Stimulated activated naive CD8-positive, alpha-beta T cell treated with anti-CD3 and anti-CD28 coated beads, Interleukin-15, Interleukin-2, amounts not matched to agents 100 ng/mL and 50 ng/mL, for 24 hours (primary cell): ENCODE measurements at regions not wholly inside any gene's neighbourhood (a gene's known extent, or its start where the extent isn't known, plus 50 kb on each side); places are given as distances from the start of the nearest gene placed in this dataset.
"Not testable (repeated sequence)": the region's sequence is repeated elsewhere in the genome, so short reads cannot be mapped to it uniquely, and the experiment has no call there.

Source experiments
- H3K27ac Mint-ChIP-seq: one replicate; pipeline ENCODE4 v1.8.0; 2021; ENCODE audit warnings: mild to moderate bottlenecking, mixed read lengths
- H3K27me3 Mint-ChIP-seq: one replicate; pipeline ENCODE4 v1.8.0; 2021; ENCODE audit warnings: mixed read lengths
- H3K36me3 Mint-ChIP-seq: one replicate; pipeline ENCODE4 v1.8.0; 2021; ENCODE audit warnings: low read depth, mixed read lengths
- H3K4me1 Mint-ChIP-seq: one replicate; pipeline ENCODE4 v1.8.0; 2021; ENCODE audit warnings: low read depth, mixed read lengths
- H3K4me3 Mint-ChIP-seq: one replicate; pipeline ENCODE4 v1.8.0; 2021; ENCODE audit warnings: mild to moderate bottlenecking, mixed read lengths
- H3K9me3 Mint-ChIP-seq: one replicate; pipeline ENCODE4 v1.8.0; 2021; ENCODE audit warnings: mixed read lengths

GRCh38 chr5:87121304-87122150 is 146.2 kb upstream of the RASA1 start:
- Mint-ChIP-seq H3K27ac (peak overlapping the region; percentile 93), H3K36me3 (no peaks in the 10 kb centered on the region), H3K27me3 (no peaks in the 10 kb centered on the region), H3K4me3 (peak overlapping the region; percentile 67), H3K9me3 (no peaks in the 10 kb centered on the region), H3K4me1 (peaks cover 65% of the 10 kb centered on the region)

- H3K9me3 Mint-ChIP-seq = no peaks in the 10 kb centered on the region
- no peaks in the 10 kb centered on the region for H3K36me3 Mint-ChIP-seq
- H3K4me3 Mint-ChIP-seq = peak overlapping the region; percentile 67
- H3K27me3 Mint-ChIP-seq = no peaks in the 10 kb centered on the region
- H3K27ac Mint-ChIP-seq = peak overlapping the region; percentile 93
- H3K4me1 Mint-ChIP-seq = peaks cover 65% of the 10 kb centered on the region
These were observed 145.3 kb upstream of the RASA1 start for GRCh38 chr5:87122151-87122977.

GRCh38 chr5:87125766-87126165 is 141.9 kb upstream of the RASA1 start:
- Mint-ChIP-seq H3K4me3 (no peak overlapping the region), H3K27ac (no peak overlapping the region), H3K27me3 (no peaks in the 10 kb centered on the region), H3K4me1 (peaks cover 60% of the 10 kb centered on the region), H3K9me3 (no peaks in the 10 kb centered on the region), H3K36me3 (no peaks in the 10 kb centered on the region)

GRCh38 chr5:87126869-87127268 is 140.8 kb upstream of the RASA1 start:
- no peaks in the 10 kb centered on the region for H3K27me3 Mint-ChIP-seq
- H3K4me1 Mint-ChIP-seq = peaks cover 49% of the 10 kb centered on the region
- no peaks in the 10 kb centered on the region for H3K9me3 Mint-ChIP-seq
- H3K27ac Mint-ChIP-seq = no peak overlapping the region
- no peaks in the 10 kb centered on the region for H3K36me3 Mint-ChIP-seq
- no peak overlapping the region for H3K4me3 Mint-ChIP-seq

GRCh38 chr5:87127426-87127825 is 140.3 kb upstream of the RASA1 start:
- no peaks in the 10 kb centered on the region for H3K9me3 Mint-ChIP-seq
- H3K4me1 Mint-ChIP-seq = peaks cover 43% of the 10 kb centered on the region
- no peak overlapping the region for H3K4me3 Mint-ChIP-seq
- H3K36me3 Mint-ChIP-seq = no peaks in the 10 kb centered on the region
- H3K27me3 Mint-ChIP-seq = no peaks in the 10 kb centered on the region
- peak overlapping the region; percentile 2 for H3K27ac Mint-ChIP-seq

- Mint-ChIP-seq H3K4me3 (no peak overlapping the region), H3K27ac (peak overlapping the region; percentile 2), H3K9me3 (no peaks in the 10 kb centered on the region), H3K4me1 (peaks cover 36% of the 10 kb centered on the region), H3K27me3 (no peaks in the 10 kb centered on the region), H3K36me3 (no peaks in the 10 kb centered on the region)
These were observed 139.6 kb upstream of the RASA1 start for GRCh38 chr5:87127956-87128687.

- Mint-ChIP-seq H3K4me1 (peaks cover 28% of the 10 kb centered on the region), H3K36me3 (no peaks in the 10 kb centered on the region), H3K27ac (no peak overlapping the region), H3K9me3 (no peaks in the 10 kb centered on the region), H3K27me3 (no peaks in the 10 kb centered on the region), H3K4me3 (no peak overlapping the region)
These were observed 138.6 kb upstream of the RASA1 start for GRCh38 chr5:87129046-87129445.

- Mint-ChIP-seq H3K4me3 (no peak overlapping the region), H3K4me1 (peaks cover 25% of the 10 kb centered on the region), H3K27me3 (no peaks in the 10 kb centered on the region), H3K36me3 (no peaks in the 10 kb centered on the region), H3K27ac (no peak overlapping the region), H3K9me3 (no peaks in the 10 kb centered on the region)
These were observed 135.0 kb upstream of the RASA1 start for GRCh38 chr5:87132696-87133095.

GRCh38 chr5:87134513-87134912 is 133.2 kb upstream of the RASA1 start:
- not testable (repeated sequence) for H3K4me1 Mint-ChIP-seq, H3K4me3 Mint-ChIP-seq, H3K36me3 Mint-ChIP-seq, H3K9me3 Mint-ChIP-seq, H3K27me3 Mint-ChIP-seq, H3K27ac Mint-ChIP-seq

GRCh38 chr5:87136096-87136495 is 131.6 kb upstream of the RASA1 start:
- H3K4me1 Mint-ChIP-seq = peaks cover 10% of the 10 kb centered on the region
- H3K4me3 Mint-ChIP-seq = no peak overlapping the region
- H3K9me3 Mint-ChIP-seq = no peaks in the 10 kb centered on the region
- no peaks in the 10 kb centered on the region for H3K27me3 Mint-ChIP-seq
- H3K27ac Mint-ChIP-seq = no peak overlapping the region
- H3K36me3 Mint-ChIP-seq = no peaks in the 10 kb centered on the region

- no peaks in the 10 kb centered on the region for H3K9me3 Mint-ChIP-seq
- no peak overlapping the region for H3K4me3 Mint-ChIP-seq
- no peak overlapping the region for H3K27ac Mint-ChIP-seq
- H3K36me3 Mint-ChIP-seq = no peaks in the 10 kb centered on the region
- H3K27me3 Mint-ChIP-seq = no peaks in the 10 kb centered on the region
- H3K4me1 Mint-ChIP-seq = peaks cover 10% of the 10 kb centered on the region
These were observed 130.9 kb upstream of the RASA1 start for GRCh38 chr5:87136733-87137132.

GRCh38 chr5:87137283-87137682 is 130.4 kb upstream of the RASA1 start:
- H3K9me3 Mint-ChIP-seq = no peaks in the 10 kb centered on the region
- H3K27ac Mint-ChIP-seq = no peak overlapping the region

GRCh38 chr5:87138091-87138805 is 129.4 kb upstream of the RASA1 start:
- Mint-ChIP-seq H3K36me3 (no peaks in the 10 kb centered on the region), H3K4me1 (peaks cover 10% of the 10 kb centered on the region), H3K9me3 (no peaks in the 10 kb centered on the region), H3K4me3 (no peak overlapping the region), H3K27ac (no peak overlapping the region), H3K27me3 (no peaks in the 10 kb centered on the region)

More at GRCh38 chr5:87137283-87137682, 130.4 kb upstream of the RASA1 start:
- Mint-ChIP-seq H3K4me3 (no peak overlapping the region), H3K4me1 (peaks cover 10% of the 10 kb centered on the region), H3K36me3 (no peaks in the 10 kb centered on the region), H3K27me3 (no peaks in the 10 kb centered on the region)

- no peaks in the 10 kb centered on the region for H3K36me3 Mint-ChIP-seq
- H3K27me3 Mint-ChIP-seq = no peaks in the 10 kb centered on the region
- H3K27ac Mint-ChIP-seq = no peak overlapping the region
- no peaks in the 10 kb centered on the region for H3K9me3 Mint-ChIP-seq
- H3K4me3 Mint-ChIP-seq = no peak overlapping the region
- peaks cover 10% of the 10 kb centered on the region for H3K4me1 Mint-ChIP-seq
These were observed 127.9 kb upstream of the RASA1 start for GRCh38 chr5:87139795-87140194.
